Left kidney (tissue), 1 donor: ENCODE measurements at regions not wholly inside any gene's neighbourhood (a gene's known extent, or its start where the extent isn't known, plus 50 kb on each side); places are given as distances from the start of the nearest gene placed in this dataset.

Source experiments
- DNase-seq: peaks from one replicate; pipeline ENCODE4 v3.0.0-alpha.2; 2013

DNA sequence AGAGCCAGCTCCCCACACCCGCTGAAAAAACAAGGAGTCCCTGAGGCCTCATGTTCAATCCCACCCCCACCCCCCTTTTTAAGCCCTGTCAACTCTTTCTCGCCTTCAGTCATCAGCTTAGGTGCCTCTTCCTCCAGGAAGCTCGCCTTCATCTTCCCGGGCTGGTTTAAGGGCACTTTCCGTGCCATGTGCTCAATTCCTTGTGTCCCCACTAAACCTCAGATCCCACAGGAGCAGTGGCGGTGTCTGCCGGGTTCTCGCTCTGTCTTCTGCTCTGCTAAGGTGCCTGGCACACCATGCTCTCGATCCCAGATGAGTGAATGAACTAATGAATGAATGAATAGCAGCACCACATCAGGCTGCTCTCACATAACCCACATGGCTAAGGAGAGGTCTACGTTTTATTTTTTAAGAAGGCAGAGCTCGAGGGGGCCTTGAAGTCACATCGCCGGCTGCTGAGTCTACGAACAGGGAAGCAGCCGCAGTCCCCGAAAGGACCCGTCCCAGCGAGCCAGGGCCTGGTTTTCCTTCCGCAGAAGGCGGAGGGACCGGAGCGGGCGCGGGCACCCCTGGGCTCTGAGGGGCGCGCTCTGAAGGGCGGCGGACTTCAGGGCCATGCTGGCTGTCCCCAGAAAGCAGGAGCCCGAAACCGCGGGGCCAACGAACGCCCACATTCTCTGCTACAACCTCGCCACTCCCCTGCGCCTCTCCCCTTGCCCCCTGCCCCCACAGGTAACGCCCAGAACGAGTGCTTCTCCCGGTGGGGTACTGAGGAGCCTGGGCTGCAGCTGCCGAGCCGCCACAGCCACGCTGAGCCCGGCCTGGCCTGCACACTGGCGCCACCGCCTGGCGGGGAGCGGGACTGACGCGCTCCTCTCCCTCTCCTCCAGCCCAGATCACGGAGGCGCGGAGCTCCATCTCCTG is 73.4 kb upstream of the KCNMA1 start:
- DNase-seq: peak; percentile 56

DNA sequence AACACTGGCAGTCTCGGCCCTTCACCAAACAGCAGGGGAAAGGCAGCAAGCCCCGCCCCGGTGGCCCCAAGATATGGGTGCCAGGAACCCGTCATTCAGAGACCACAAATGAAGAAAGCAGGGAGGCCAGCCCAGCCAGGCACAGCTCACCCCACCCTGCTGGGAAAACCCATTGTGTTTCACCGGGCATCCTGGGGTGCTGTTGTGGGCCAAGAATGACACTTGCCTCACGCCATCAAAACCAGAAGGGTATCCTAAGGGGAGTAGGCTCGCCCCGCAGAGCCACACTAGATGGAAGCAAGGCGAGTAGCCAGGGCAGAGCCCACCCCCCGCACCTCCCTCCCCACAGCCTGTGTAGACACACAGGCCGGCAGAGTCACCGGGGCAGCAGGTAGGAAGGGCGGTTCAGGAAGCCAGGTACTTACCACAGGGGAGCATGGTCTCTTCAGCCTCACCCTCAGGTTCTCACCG is 72.5 kb upstream of the KCNMA1 start:
- no peak for DNase-seq

DNA sequence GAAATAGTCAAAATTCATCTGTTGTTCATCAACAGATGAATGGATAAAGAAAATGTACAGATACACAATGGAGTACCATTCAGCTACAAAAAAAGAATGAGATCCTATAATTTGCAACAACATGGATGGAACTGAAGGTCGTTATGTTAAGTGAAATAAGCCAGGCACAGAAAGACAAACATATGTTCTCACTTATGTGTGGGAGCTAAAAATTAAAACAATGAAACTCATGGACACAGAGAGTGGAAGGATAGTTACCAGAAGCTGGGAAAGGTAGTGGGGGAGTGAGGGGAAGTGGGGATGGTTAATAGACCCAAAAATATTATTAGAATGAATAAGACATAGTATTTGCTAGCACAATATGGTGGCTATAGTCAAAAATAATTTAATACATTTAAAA is 70.0 kb upstream of the KCNMA1 start:
- DNase-seq: no peak

DNA sequence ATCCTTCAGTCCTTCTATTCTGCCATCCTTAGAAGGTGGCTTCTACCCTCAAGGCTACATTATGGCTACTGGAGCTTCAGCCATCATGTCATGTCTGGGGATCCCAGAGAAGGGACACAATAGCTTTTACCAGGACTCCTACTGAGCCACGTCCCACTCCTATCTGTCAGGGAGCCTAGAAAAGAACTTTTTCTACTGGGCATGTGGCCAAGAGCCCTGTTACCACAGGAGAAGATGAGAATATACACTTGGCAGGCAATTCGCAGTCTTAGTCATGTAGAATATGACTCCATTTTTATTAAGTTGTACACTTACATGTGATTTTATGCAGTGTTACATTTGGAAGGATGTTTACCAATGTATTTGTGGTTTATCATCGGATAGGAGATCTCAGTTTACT is 64.6 kb upstream of the KCNMA1 start:
- DNase-seq: no peak

DNA sequence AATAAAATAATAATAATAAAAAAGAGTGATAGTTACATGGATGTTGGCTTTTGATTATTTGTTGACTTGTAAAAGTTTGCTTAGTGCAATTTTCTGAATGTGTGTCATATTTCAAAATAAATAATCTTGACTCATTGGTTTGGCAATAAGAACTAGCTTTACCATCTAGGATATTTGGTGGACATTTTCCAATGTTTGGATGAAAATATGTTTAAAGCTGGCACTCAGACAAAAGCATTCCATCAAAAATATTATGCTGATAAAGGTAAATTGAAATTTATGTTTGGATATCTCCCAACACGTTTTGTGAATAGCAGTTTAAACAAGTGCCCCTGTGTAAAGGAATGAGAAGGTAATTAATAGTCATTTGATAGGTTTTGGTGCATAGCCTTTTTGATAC is 62.5 kb upstream of the KCNMA1 start:
- no peak for DNase-seq

DNA sequence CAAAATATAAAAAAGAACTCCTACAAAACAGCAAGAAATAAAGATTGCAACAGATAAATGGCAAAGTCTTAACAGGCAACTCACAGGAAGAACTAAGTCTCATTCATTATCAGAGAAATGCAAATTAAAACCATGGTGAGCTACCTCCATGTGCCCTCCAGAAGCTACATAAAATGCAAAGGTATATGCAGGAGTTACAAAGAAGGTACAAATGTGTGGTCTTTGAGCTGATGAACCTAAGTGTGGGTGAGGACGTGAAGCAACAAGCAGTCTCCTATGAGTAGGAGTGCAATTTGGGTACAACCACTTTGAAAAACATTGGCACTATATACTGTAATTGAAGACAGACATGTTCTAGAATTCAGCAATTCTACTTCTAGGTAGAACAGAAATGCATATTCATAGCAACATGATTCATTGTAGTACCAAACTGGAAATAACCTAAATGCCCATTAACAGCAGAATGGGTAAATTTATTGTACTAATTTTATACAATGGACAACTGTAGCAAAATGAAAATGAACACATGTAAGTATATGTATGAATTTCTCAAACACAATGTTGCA is 61.6 kb upstream of the KCNMA1 start:
- no peak for DNase-seq

DNA sequence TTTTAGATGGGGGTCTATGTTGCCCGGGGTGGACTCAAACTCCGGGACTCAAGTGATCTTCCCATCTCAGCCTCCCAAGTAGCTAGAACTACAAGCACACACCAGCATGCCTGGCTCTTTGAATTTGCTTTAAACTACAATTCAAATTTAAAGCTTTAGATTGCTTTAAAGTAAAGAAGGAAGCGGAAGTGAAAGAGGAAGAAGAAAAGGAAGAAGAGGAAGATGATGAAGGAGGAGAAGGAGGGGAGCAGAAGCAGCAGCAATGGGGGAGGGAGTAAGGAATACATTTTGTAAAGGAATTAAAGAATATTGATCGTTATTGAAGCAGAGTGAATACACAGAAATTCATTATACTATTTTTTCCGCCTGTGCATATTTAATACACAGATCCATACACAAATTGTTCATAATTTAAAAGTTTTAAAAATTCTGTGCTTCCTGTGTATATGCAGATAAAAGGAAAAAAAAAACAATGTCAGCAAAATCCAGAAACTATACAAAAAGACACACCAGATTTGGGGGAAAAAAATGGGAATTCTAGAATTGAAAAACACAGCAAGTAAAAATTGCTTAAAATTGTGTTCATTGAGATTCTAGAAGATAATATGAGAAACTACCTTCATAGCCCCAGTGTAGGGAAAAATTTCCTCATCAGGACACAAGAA is 60.8 kb upstream of the KCNMA1 start:
- no peak for DNase-seq

DNA sequence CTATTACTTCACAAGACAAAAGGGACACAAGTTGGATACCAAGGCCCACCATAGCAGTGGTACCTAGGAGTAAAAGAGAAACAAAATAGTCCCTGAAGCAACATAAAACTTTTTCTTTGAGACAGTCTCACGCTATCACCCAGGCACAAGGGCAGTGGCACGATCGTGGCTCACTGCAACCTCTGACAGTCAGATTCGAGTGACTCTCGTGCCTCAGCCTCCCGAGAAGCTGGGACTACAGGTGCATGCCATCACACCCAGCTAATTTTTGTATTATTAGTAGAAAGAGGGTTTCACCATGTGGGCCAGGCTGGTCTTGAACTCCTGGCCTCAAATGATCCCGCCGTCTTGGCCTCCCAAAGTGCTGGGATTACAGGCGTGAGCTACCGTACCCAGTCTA is 59.0 kb upstream of the KCNMA1 start:
- DNase-seq: no peak

DNA sequence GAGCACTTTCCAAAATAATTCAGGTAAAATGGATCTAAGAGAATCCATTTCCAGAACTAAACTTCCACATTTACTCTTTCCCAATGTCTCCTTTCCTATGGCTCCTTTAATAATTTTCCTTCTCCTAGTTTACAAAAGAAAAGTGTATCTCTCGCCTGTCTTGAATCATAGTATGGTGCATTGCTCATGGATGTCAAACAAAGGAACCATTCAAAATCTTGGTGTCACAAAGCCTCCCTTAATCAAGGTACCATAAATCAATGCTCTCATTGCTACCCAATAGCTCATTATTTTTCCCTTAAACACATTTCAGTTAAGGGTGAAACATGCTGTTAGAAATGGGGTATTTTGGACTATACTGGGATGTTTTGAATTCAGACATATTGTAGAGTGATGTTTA is 57.6 kb upstream of the KCNMA1 start:
- no peak for DNase-seq

DNA sequence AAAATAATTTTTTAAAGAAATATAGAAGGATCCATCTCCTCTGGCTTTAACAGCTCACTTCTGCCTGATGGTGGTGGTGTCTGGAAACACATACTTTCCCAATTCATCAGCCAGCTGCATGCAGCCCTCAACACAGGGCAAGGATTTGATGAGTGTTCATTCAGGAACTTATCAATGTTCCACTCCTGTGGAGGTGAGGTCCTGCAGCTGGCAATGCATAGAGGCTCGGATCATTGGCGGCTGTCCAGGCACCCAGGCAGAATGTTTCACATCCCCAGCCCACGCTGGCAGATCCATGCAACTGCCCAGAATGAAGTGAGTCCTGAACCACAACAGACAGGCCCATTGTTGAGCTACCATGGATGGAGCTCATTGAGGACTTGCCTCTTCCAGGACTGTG is 55.2 kb upstream of the KCNMA1 start:
- DNase-seq: no peak

DNA sequence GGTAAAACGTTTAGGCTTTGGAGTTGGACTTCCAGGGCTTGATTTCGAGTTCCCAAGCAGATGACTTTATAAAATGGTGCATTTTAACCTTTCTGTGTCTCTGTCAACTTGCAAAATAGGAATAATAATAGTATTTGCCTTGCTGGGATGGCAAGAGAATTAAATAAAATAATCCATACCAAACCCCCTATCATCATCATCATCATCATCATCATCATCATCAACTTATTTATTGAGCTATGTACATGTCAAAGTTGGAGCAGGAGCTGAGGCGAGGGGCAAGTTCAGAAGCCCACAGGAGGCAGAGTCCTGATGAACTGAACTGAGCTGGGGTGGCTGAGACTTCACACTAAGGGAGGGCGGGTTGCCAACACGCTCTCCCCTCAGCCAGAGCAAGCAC is 51.7 kb upstream of the KCNMA1 start:
- DNase-seq: no peak

DNA sequence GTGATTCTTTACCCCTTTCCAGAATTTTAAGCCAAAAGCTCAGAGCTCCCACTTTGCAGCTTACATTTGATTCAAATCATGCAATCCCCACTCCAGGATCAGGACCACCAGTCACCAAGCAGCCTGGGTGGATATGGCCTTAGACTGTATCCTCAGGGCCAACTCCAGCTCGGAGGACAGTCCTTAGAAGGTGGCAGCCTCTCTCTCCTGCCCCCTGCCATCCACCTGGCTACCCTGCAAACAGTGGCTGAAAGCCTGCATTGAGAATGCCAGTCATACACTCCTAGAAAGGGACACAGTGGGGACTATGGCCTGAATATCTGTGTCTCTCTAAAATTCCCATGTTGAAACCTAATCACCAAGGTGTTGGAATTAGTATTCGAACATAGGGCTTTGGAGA is 50.0 kb upstream of the KCNMA1 start:
- no peak for DNase-seq
